HEK293 (cell line): ENCODE measurements at regions not wholly inside any gene's neighbourhood (a gene's known extent, or its start where the extent isn't known, plus 50 kb on each side); places are given as distances from the start of the nearest gene placed in this dataset.

Source experiments
- CTCF ChIA-PET: fragments of 350-600 bp; formaldehyde crosslinking; extraction: SDS; loops from one replicate; lab custom pipeline; 2021; ENCODE audit warnings: antibody characterized with exemption; lab: Yijun Ruan, JAX
- POLR2A ChIA-PET: fragments of 300-600 bp; formaldehyde crosslinking; extraction: SDS; loops from one replicate; lab custom pipeline; 2020; ENCODE audit warnings: antibody characterized with exemption, inconsistent platforms; lab: Yijun Ruan, JAX
- H3K27ac ChIP-seq: fragments of 200-500 bp; sonication (Bioruptor generic); 2 replicates; pipeline ENCODE4 v1.5.1; 2014; ENCODE audit warnings: low read depth, low read length, control low read depth, inconsistent platforms; ENCODE audit errors: extremely low read depth
- H3K36me3 ChIP-seq, 2 experiments: fragments of 200-500 bp in 1 of 2; sonication (Bioruptor generic) in 1 of 2; 1 replicate in 1 of 2; 2 replicates in 1 of 2; pipeline ENCODE4 v1.5.1; 2014 to 2017; ENCODE audit warnings: inconsistent platforms in 2 of 2, low read length in 2 of 2; ENCODE audit not compliant: control insufficient read depth in 2 of 2, insufficient read depth in 1 of 2
- H3K4me1 ChIP-seq: fragments of 200-500 bp; sonication (Bioruptor generic); 2 replicates; pipeline ENCODE4 v1.5.1; 2014; ENCODE audit warnings: mild to moderate bottlenecking, low read length, inconsistent platforms; ENCODE audit not compliant: control insufficient read depth, insufficient read depth
- H3K4me3 ChIP-seq: 2 replicates; pipeline ENCODE4 v1.5.1; 2011; ENCODE audit warnings: low read depth, mild to moderate bottlenecking, control low read depth, low read length, moderate library complexity
- H3K9me3 ChIP-seq: fragments of 200-500 bp; sonication (Bioruptor generic); 2 replicates; pipeline ENCODE4 v1.5.1; 2014; ENCODE audit warnings: low read depth, low read length, inconsistent platforms; ENCODE audit not compliant: control insufficient read depth, insufficient read depth
- IKZF3 ChIP-seq: fragments of 450-650 bp; IDR thresholded peaks from 2 replicates; pipeline ENCODE4 v1.5.0; 2018; ENCODE audit warnings: missing biosample characterization, mild to moderate bottlenecking, missing genetic modification characterization, moderate library complexity
- SCRT1 ChIP-seq: fragments of 450-650 bp; formaldehyde crosslinking; IDR thresholded peaks from 2 replicates; pipeline ENCODE4 v1.5.1; 2016; ENCODE audit warnings: missing biosample characterization, missing genetic modification characterization, borderline replicate concordance
- ZNF350 ChIP-seq: fragments of 450-650 bp; formaldehyde crosslinking; IDR thresholded peaks from 2 replicates; pipeline ENCODE4 v1.5.0; 2017; ENCODE audit warnings: missing biosample characterization, mild to moderate bottlenecking, missing genetic modification characterization
- ZNF521 ChIP-seq: fragments of 450-650 bp; formaldehyde crosslinking; IDR thresholded peaks from 2 replicates; pipeline ENCODE4 v1.5.1; 2017; ENCODE audit warnings: missing biosample characterization, mild to moderate bottlenecking, missing genetic modification characterization
- ZNF777 ChIP-seq: fragments of 450-650 bp; formaldehyde crosslinking; IDR thresholded peaks from 2 replicates; pipeline ENCODE4 v1.5.1; 2017; ENCODE audit warnings: missing biosample characterization, missing genetic modification characterization, borderline replicate concordance
- ZXDB ChIP-seq: fragments of 450-650 bp; formaldehyde crosslinking; IDR thresholded peaks from 2 replicates; pipeline ENCODE4 v1.5.1; 2016; ENCODE audit warnings: missing biosample characterization, missing genetic modification characterization
- TF ChIP-seq, protein P1 (sequence below): fragments of 450-650 bp; formaldehyde crosslinking; IDR thresholded peaks from 2 replicates; pipeline ENCODE4 v1.5.1; 2016; ENCODE audit warnings: missing biosample characterization, missing genetic modification characterization
- TF ChIP-seq, protein P2 (sequence below): fragments of 450-650 bp; formaldehyde crosslinking; IDR thresholded peaks from 2 replicates; pipeline ENCODE4 v1.5.1; 2016; ENCODE audit warnings: missing biosample characterization, missing genetic modification characterization, borderline replicate concordance
- TF ChIP-seq, protein P3 (sequence below): fragments of 450-650 bp; formaldehyde crosslinking; IDR thresholded peaks from 2 replicates; pipeline ENCODE4 v1.5.1; 2016; ENCODE audit warnings: missing biosample characterization, missing genetic modification characterization
- TF ChIP-seq, protein P4 (sequence below): fragments of 450-650 bp; formaldehyde crosslinking; IDR thresholded peaks from 2 replicates; pipeline ENCODE4 v1.5.1; 2016; ENCODE audit warnings: missing biosample characterization, missing genetic modification characterization, borderline replicate concordance
- TF ChIP-seq, protein P5 (sequence below): IDR thresholded peaks from 2 replicates; pipeline ENCODE4 v1.6.1; 2011; ENCODE audit warnings: mild to moderate bottlenecking, low read depth, low read length, borderline replicate concordance
- TF ChIP-seq, protein P6 (sequence below): fragments of 450-650 bp; formaldehyde crosslinking; IDR thresholded peaks from 2 replicates; pipeline ENCODE4 v1.5.1; 2016; ENCODE audit warnings: missing biosample characterization, missing genetic modification characterization
- TF ChIP-seq, protein P7 (sequence below): fragments of 450-650 bp; formaldehyde crosslinking; IDR thresholded peaks from 2 replicates; pipeline ENCODE4 v1.5.1; 2016; ENCODE audit warnings: missing biosample characterization, missing genetic modification characterization

DNA sequence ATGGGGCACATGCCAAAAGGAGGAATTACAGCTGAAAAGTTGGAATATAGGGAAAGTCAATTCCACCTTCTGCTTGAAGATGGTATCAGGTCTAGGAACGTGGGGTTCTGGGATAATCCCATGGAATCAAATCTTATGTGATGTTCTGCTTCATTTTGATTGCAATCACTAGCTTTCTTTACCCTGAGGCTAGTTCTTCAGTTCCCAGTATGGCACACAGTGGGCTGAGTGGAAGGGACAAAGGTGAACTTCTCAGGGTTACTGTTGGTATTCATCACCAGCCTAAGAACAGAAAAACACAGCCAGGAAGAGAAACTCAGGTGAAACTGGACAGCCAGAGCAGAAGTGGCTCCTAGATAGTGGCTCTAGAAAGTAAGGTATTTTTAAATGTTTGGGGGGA is 117.8 kb downstream of the TNFSF18 start:
- H3K36me3 ChIP-seq: no peaks in the 10 kb centered on the region
- TF ChIP-seq ZNF350 (tag by site-specific recombination) (no peak), ZNF777 (no peak)
- TF ChIP-seq, protein P1, sequence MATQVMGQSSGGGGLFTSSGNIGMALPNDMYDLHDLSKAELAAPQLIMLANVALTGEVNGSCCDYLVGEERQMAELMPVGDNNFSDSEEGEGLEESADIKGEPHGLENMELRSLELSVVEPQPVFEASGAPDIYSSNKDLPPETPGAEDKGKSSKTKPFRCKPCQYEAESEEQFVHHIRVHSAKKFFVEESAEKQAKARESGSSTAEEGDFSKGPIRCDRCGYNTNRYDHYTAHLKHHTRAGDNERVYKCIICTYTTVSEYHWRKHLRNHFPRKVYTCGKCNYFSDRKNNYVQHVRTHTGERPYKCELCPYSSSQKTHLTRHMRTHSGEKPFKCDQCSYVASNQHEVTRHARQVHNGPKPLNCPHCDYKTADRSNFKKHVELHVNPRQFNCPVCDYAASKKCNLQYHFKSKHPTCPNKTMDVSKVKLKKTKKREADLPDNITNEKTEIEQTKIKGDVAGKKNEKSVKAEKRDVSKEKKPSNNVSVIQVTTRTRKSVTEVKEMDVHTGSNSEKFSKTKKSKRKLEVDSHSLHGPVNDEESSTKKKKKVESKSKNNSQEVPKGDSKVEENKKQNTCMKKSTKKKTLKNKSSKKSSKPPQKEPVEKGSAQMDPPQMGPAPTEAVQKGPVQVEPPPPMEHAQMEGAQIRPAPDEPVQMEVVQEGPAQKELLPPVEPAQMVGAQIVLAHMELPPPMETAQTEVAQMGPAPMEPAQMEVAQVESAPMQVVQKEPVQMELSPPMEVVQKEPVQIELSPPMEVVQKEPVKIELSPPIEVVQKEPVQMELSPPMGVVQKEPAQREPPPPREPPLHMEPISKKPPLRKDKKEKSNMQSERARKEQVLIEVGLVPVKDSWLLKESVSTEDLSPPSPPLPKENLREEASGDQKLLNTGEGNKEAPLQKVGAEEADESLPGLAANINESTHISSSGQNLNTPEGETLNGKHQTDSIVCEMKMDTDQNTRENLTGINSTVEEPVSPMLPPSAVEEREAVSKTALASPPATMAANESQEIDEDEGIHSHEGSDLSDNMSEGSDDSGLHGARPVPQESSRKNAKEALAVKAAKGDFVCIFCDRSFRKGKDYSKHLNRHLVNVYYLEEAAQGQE (tag by site-specific recombination): no peak
- no peaks in the 10 kb centered on the region for H3K9me3 ChIP-seq
- no peak overlapping the region for H3K27ac ChIP-seq
- no peak overlapping the region for H3K4me3 ChIP-seq
- H3K4me1 ChIP-seq: no peaks in the 10 kb centered on the region
- ChIA-PET CTCF (interaction anchor here (1.6 kb wide), 1 partner anchor 26 kb away, joined by 4 read pairs; no protein-coding TSS in a partner anchor), POLR2A (no interaction called here)

DNA sequence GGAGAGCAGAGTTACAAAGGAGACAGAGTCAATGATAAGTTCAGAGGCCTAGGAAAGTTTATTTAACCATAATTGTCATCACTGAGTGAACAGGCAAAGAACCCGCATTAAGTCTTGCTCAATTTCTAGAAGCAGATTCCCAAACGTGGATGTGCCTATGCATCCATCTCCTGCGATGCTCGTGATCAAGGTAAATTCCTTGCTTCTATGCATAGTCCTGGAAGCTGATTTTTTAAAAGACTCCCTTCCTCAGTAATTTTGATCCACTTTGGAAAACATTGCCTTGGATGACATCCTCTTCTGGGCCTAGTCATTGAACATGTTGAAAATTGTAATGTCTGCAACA is 116.4 kb downstream of the TNFSF18 start:
- CTCF ChIA-PET: no interaction called here
- TF ChIP-seq, protein P2, sequence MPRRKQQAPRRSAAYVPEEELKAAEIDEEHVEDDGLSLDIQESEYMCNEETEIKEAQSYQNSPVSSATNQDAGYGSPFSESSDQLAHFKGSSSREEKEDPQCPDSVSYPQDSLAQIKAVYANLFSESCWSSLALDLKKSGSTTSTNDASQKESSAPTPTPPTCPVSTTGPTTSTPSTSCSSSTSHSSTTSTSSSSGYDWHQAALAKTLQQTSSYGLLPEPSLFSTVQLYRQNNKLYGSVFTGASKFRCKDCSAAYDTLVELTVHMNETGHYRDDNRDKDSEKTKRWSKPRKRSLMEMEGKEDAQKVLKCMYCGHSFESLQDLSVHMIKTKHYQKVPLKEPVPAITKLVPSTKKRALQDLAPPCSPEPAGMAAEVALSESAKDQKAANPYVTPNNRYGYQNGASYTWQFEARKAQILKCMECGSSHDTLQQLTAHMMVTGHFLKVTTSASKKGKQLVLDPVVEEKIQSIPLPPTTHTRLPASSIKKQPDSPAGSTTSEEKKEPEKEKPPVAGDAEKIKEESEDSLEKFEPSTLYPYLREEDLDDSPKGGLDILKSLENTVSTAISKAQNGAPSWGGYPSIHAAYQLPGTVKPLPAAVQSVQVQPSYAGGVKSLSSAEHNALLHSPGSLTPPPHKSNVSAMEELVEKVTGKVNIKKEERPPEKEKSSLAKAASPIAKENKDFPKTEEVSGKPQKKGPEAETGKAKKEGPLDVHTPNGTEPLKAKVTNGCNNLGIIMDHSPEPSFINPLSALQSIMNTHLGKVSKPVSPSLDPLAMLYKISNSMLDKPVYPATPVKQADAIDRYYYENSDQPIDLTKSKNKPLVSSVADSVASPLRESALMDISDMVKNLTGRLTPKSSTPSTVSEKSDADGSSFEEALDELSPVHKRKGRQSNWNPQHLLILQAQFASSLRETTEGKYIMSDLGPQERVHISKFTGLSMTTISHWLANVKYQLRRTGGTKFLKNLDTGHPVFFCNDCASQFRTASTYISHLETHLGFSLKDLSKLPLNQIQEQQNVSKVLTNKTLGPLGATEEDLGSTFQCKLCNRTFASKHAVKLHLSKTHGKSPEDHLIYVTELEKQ (tag by site-specific recombination): no peak
- TF ChIP-seq, protein P3, sequence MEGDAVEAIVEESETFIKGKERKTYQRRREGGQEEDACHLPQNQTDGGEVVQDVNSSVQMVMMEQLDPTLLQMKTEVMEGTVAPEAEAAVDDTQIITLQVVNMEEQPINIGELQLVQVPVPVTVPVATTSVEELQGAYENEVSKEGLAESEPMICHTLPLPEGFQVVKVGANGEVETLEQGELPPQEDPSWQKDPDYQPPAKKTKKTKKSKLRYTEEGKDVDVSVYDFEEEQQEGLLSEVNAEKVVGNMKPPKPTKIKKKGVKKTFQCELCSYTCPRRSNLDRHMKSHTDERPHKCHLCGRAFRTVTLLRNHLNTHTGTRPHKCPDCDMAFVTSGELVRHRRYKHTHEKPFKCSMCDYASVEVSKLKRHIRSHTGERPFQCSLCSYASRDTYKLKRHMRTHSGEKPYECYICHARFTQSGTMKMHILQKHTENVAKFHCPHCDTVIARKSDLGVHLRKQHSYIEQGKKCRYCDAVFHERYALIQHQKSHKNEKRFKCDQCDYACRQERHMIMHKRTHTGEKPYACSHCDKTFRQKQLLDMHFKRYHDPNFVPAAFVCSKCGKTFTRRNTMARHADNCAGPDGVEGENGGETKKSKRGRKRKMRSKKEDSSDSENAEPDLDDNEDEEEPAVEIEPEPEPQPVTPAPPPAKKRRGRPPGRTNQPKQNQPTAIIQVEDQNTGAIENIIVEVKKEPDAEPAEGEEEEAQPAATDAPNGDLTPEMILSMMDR (tag by site-specific recombination): no peak
- TF ChIP-seq, protein P4, sequence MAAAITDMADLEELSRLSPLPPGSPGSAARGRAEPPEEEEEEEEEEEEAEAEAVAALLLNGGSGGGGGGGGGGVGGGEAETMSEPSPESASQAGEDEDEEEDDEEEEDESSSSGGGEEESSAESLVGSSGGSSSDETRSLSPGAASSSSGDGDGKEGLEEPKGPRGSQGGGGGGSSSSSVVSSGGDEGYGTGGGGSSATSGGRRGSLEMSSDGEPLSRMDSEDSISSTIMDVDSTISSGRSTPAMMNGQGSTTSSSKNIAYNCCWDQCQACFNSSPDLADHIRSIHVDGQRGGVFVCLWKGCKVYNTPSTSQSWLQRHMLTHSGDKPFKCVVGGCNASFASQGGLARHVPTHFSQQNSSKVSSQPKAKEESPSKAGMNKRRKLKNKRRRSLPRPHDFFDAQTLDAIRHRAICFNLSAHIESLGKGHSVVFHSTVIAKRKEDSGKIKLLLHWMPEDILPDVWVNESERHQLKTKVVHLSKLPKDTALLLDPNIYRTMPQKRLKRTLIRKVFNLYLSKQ (tag by site-specific recombination): no peak
- Histone ChIP-seq H3K9me3 (no peaks in the 10 kb centered on the region), H3K36me3 (no peaks in the 10 kb centered on the region), H3K4me3 (no peak overlapping the region), H3K27ac (no peak overlapping the region), H3K4me1 (no peaks in the 10 kb centered on the region)
- POLR2A ChIA-PET: no interaction called here

DNA sequence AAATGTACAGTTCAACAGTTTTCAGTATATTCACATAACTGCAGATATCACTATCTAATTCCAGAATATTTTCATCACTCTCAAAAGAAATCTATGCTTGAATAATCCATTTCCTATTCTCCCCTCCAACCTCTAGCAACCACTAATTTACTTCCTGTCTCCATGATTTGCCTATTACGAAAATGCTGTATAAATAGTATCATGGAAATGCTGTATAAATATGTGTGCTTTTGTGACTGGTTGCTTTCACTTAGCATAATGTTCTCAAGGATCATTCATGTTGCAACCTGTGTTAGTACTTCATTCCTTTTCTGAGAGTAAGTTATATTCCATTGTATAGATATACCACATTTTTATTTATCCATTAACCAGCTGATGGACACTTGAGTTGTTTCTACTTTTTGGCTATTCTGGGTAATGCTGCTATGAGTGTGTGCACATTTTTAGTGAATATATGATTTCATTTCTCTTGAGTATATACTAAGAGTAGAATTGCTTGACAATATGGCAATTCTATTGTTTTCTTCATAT is 115.6 kb downstream of the TNFSF18 start:
- ChIA-PET CTCF (no interaction called here), POLR2A (no interaction called here)
- Histone ChIP-seq H3K36me3 (no peaks in the 10 kb centered on the region), H3K27ac (no peak overlapping the region), H3K9me3 (no peaks in the 10 kb centered on the region), H3K4me1 (no peaks in the 10 kb centered on the region), H3K4me3 (no peak overlapping the region)
- TF ChIP-seq, protein P5, sequence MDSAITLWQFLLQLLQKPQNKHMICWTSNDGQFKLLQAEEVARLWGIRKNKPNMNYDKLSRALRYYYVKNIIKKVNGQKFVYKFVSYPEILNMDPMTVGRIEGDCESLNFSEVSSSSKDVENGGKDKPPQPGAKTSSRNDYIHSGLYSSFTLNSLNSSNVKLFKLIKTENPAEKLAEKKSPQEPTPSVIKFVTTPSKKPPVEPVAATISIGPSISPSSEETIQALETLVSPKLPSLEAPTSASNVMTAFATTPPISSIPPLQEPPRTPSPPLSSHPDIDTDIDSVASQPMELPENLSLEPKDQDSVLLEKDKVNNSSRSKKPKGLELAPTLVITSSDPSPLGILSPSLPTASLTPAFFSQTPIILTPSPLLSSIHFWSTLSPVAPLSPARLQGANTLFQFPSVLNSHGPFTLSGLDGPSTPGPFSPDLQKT: no peak
- no peak for TF ChIP-seq SCRT1 (tag by site-specific recombination)
- TF ChIP-seq, protein P6, sequence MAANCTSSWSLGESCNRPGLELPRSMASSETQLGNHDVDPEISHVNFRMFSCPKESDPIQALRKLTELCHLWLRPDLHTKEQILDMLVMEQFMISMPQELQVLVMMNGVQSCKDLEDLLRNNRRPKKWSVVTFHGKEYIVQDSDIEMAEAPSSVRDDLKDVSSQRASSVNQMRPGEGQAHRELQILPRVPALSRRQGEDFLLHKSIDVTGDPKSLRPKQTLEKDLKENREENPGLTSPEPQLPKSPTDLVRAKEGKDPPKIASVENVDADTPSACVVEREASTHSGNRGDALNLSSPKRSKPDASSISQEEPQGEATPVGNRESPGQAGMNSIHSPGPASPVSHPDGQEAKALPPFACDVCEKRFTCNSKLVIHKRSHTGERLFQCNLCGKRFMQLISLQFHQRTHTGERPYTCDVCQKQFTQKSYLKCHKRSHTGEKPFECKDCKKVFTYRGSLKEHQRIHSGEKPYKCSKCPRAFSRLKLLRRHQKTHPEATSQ (tag by site-specific recombination): no peak
- TF ChIP-seq ZXDB: no peak
- no peak for TF ChIP-seq ZNF521 (tag by site-specific recombination)
- TF ChIP-seq, protein P7, sequence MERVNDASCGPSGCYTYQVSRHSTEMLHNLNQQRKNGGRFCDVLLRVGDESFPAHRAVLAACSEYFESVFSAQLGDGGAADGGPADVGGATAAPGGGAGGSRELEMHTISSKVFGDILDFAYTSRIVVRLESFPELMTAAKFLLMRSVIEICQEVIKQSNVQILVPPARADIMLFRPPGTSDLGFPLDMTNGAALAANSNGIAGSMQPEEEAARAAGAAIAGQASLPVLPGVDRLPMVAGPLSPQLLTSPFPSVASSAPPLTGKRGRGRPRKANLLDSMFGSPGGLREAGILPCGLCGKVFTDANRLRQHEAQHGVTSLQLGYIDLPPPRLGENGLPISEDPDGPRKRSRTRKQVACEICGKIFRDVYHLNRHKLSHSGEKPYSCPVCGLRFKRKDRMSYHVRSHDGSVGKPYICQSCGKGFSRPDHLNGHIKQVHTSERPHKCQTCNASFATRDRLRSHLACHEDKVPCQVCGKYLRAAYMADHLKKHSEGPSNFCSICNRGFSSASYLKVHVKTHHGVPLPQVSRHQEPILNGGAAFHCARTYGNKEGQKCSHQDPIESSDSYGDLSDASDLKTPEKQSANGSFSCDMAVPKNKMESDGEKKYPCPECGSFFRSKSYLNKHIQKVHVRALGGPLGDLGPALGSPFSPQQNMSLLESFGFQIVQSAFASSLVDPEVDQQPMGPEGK (tag by site-specific recombination): no peak
- no peak for TF ChIP-seq IKZF3
